ENCODE measurements at regions not wholly inside any gene's neighbourhood (a gene's known extent, or its start where the extent isn't known, plus 50 kb on each side); places are given as distances from the start of the nearest gene placed in this dataset.

GRCh38 chr12:86838711-86839110, 582.5 kb upstream of the MGAT4C start:
- Histone ChIP-seq H2AFZ (ENCODE audit: insufficient read depth, low read depth, low read length, poor library complexity, severe bottlenecking) (no peak overlapping the region), H3K27me3 (replicated peaks in 1 of 4; ENCODE audit: control extremely low read depth in 1 of 4, control insufficient read depth in 3 of 4, insufficient read depth in 4 of 4, low read length in 3 of 4) (no peaks in the 10 kb centered on the region), H3K79me2 (ENCODE audit: control insufficient read depth, insufficient read depth, low read length) (no peaks in the 10 kb centered on the region), H3K9me3 (ENCODE audit: control extremely low read depth in 1 of 3, control insufficient read depth in 2 of 3, insufficient read depth in 1 of 3, low read length in 2 of 3) (no peaks in the 10 kb centered on the region), H3K27ac (ENCODE audit: low read length in 2 of 2) (no peak overlapping the region), H3K4me1 (ENCODE audit: control insufficient read depth in 2 of 2, insufficient read depth in 2 of 2, low read length in 2 of 2) (no peaks in the 10 kb centered on the region), H3K4me2 (replicated peaks; ENCODE audit: low read depth, low read length, poor library complexity, severe bottlenecking) (no peak overlapping the region), H3K9ac (ENCODE audit: low read length) (no peak overlapping the region), H3K4me3 (ENCODE audit: control extremely low read depth in 1 of 5, extremely low read depth in 1 of 5, insufficient read depth in 1 of 5, low read depth in 2 of 5, low read length in 4 of 5) (no peak overlapping the region), H4K20me1 (ENCODE audit: control insufficient read depth, insufficient read depth, low read length, poor library complexity, severe bottlenecking) (no peaks in the 10 kb centered on the region), H3K36me3 (replicated peaks in 1 of 2; ENCODE audit: control extremely low read depth in 1 of 2, control insufficient read depth in 1 of 2, extremely low read depth in 1 of 2, insufficient read depth in 2 of 2, low read length in 1 of 2) (no peaks in the 10 kb centered on the region)
- peaks cover 2% of the 10 kb centered on the region for H3K9me3 Mint-ChIP-seq (ENCODE audit: insufficient read depth)
- CTCF ChIA-PET, result no interaction called here
- intact Hi-C loops (cut with micrococcal nuclease), result no loop called here
- POLR2A ChIA-PET, result no interaction called here
- H3K27me3 Mint-ChIP-seq, result no peaks in the 10 kb centered on the region
- TF ChIP-seq EZH2 (IDR thresholded peaks at IDR 0.05; ENCODE audit: borderline replicate concordance, insufficient read depth, low read depth, low read length, poor library complexity, severe bottlenecking) (no peak), CTCF (IDR thresholded peaks at IDR 0.05) (no peak)
- DNase-seq (no peak), ATAC-seq (ENCODE audit: low read depth) (no peak)
- WGBS (ENCODE audit: insufficient coverage), result 33% methylated on average over 2 of the region's 4 CpGs
- no peak overlapping the region for H3K4me3 Mint-ChIP-seq
- H3K4me1 Mint-ChIP-seq, result no peaks in the 10 kb centered on the region
- no peak overlapping the region for H3K27ac Mint-ChIP-seq

- Histone ChIP-seq H3K4me1 (ENCODE audit: control insufficient read depth in 2 of 2, insufficient read depth in 2 of 2, low read length in 2 of 2) (no peaks in the 10 kb centered on the region), H3K27me3 (replicated peaks in 1 of 4; ENCODE audit: control extremely low read depth in 1 of 4, control insufficient read depth in 3 of 4, insufficient read depth in 4 of 4, low read length in 3 of 4) (no peaks in the 10 kb centered on the region), H3K36me3 (replicated peaks in 1 of 2; ENCODE audit: control extremely low read depth in 1 of 2, control insufficient read depth in 1 of 2, extremely low read depth in 1 of 2, insufficient read depth in 2 of 2, low read length in 1 of 2) (no peaks in the 10 kb centered on the region), H3K4me3 (ENCODE audit: control extremely low read depth in 1 of 5, extremely low read depth in 1 of 5, insufficient read depth in 1 of 5, low read depth in 2 of 5, low read length in 4 of 5) (no peak overlapping the region), H3K9me3 (ENCODE audit: control extremely low read depth in 1 of 3, control insufficient read depth in 2 of 3, insufficient read depth in 1 of 3, low read length in 2 of 3) (no peaks in the 10 kb centered on the region), H3K27ac (ENCODE audit: low read length in 2 of 2) (no peak overlapping the region), H2AFZ (ENCODE audit: insufficient read depth, low read depth, low read length, poor library complexity, severe bottlenecking) (no peak overlapping the region), H3K9ac (ENCODE audit: low read length) (no peak overlapping the region), H3K4me2 (replicated peaks; ENCODE audit: low read depth, low read length, poor library complexity, severe bottlenecking) (no peak overlapping the region), H4K20me1 (ENCODE audit: control insufficient read depth, insufficient read depth, low read length, poor library complexity, severe bottlenecking) (no peaks in the 10 kb centered on the region), H3K79me2 (ENCODE audit: control insufficient read depth, insufficient read depth, low read length) (no peaks in the 10 kb centered on the region)
- ChIA-PET CTCF (no interaction called here), POLR2A (no interaction called here)
- H3K4me3 Mint-ChIP-seq, result no peak overlapping the region
- intact Hi-C loops (cut with micrococcal nuclease), result no loop called here
- H3K4me1 Mint-ChIP-seq, result no peaks in the 10 kb centered on the region
- H3K27ac Mint-ChIP-seq, result no peak overlapping the region
- H3K9me3 Mint-ChIP-seq (ENCODE audit: insufficient read depth), result peaks cover 2% of the 10 kb centered on the region
- TF ChIP-seq EZH2 (IDR thresholded peaks at IDR 0.05; ENCODE audit: borderline replicate concordance, insufficient read depth, low read depth, low read length, poor library complexity, severe bottlenecking) (no peak), CTCF (IDR thresholded peaks at IDR 0.05) (no peak)
- ATAC-seq (ENCODE audit: low read depth) (no peak), DNase-seq (no peak)
- no peaks in the 10 kb centered on the region for H3K27me3 Mint-ChIP-seq
- WGBS (ENCODE audit: insufficient coverage), result no CpG with 5 or more reads among the region's 1 CpG
Observed at GRCh38 chr12:86838260-86838659, 582.1 kb upstream of the MGAT4C start.

Measured in B cell (primary cell).